Nephron progenitor cell (in vitro differentiated cells): ENCODE measurements at regions not wholly inside any gene's neighbourhood (a gene's known extent, or its start where the extent isn't known, plus 50 kb on each side); places are given as distances from the start of the nearest gene placed in this dataset.

Source experiments
- DNase-seq: peaks from one replicate; pipeline ENCODE4 v3.0.0; 2021
- H3K27ac Mint-ChIP-seq: 2 replicates; pipeline ENCODE4 v1.8.0; 2021; ENCODE audit warnings: mild to moderate bottlenecking, moderate library complexity, mixed read lengths
- H3K27me3 Mint-ChIP-seq: 2 replicates; pipeline ENCODE4 v1.8.0; 2021; ENCODE audit warnings: mild to moderate bottlenecking, low read depth, mixed read lengths; ENCODE audit not compliant: poor library complexity
- H3K36me3 Mint-ChIP-seq: 2 replicates; pipeline ENCODE4 v1.8.0; 2021; ENCODE audit warnings: low read depth, mixed read lengths
- H3K4me1 Mint-ChIP-seq: 2 replicates; pipeline ENCODE4 v1.8.0; 2021; ENCODE audit warnings: mixed read lengths
- H3K4me3 Mint-ChIP-seq: 2 replicates; pipeline ENCODE4 v1.8.0; 2021; ENCODE audit warnings: mild to moderate bottlenecking, moderate library complexity, mixed read lengths
- H3K9me3 Mint-ChIP-seq: 2 replicates; pipeline ENCODE4 v1.8.0; 2021; ENCODE audit warnings: mild to moderate bottlenecking, moderate library complexity, mixed read lengths
- CTCF ChIP-seq: fragments of 200-600 bp; sonication (generic); IDR thresholded peaks from 2 replicates; pipeline ENCODE4 v1.5.0; 2021; ENCODE audit warnings: antibody characterized with exemption

- H3K27ac Mint-ChIP-seq = no peak overlapping the region
- peaks cover 2% of the 10 kb centered on the region for H3K27me3 Mint-ChIP-seq
- no peak for TF ChIP-seq CTCF
- no peaks in the 10 kb centered on the region for H3K4me1 Mint-ChIP-seq
- H3K36me3 Mint-ChIP-seq = no peaks in the 10 kb centered on the region
- no peak overlapping the region for H3K4me3 Mint-ChIP-seq
- DNase-seq = no peak
- no peaks in the 10 kb centered on the region for H3K9me3 Mint-ChIP-seq
Observed at GRCh38 chr5:22985446-22985845, 132.3 kb upstream of the CDH12 start.

GRCh38 chr5:22970956-22971618, 117.9 kb upstream of the CDH12 start:
- Mint-ChIP-seq H3K27ac (no peak overlapping the region), H3K27me3 (no peaks in the 10 kb centered on the region), H3K4me3 (no peak overlapping the region), H3K9me3 (peaks cover 25% of the 10 kb centered on the region), H3K4me1 (peaks cover 8% of the 10 kb centered on the region), H3K36me3 (no peaks in the 10 kb centered on the region)
- no peak for DNase-seq
- no peak for TF ChIP-seq CTCF

GRCh38 chr5:22970491-22970890, 117.3 kb upstream of the CDH12 start:
- H3K4me1 Mint-ChIP-seq = peaks cover 8% of the 10 kb centered on the region
- DNase-seq = no peak
- TF ChIP-seq CTCF = no peak
- H3K27ac Mint-ChIP-seq = peak overlapping the region; percentile 18
- no peaks in the 10 kb centered on the region for H3K27me3 Mint-ChIP-seq
- no peak overlapping the region for H3K4me3 Mint-ChIP-seq
- H3K9me3 Mint-ChIP-seq = peaks cover 26% of the 10 kb centered on the region
- no peaks in the 10 kb centered on the region for H3K36me3 Mint-ChIP-seq

GRCh38 chr5:22968386-22968785, 115.2 kb upstream of the CDH12 start:
- Mint-ChIP-seq H3K27ac (no peak overlapping the region), H3K9me3 (peaks cover 26% of the 10 kb centered on the region), H3K27me3 (no peaks in the 10 kb centered on the region), H3K4me1 (peaks cover 8% of the 10 kb centered on the region), H3K36me3 (no peaks in the 10 kb centered on the region), H3K4me3 (no peak overlapping the region)
- DNase-seq = no peak
- TF ChIP-seq CTCF = no peak

GRCh38 chr5:22965960-22966359, 112.8 kb upstream of the CDH12 start:
- Mint-ChIP-seq H3K9me3 (peaks cover 26% of the 10 kb centered on the region), H3K4me3 (no peak overlapping the region)

More at GRCh38 chr5:22965960-22966359, 112.8 kb upstream of the CDH12 start:
- no peak for TF ChIP-seq CTCF
- no peak for DNase-seq
- peaks cover 8% of the 10 kb centered on the region for H3K4me1 Mint-ChIP-seq
- no peaks in the 10 kb centered on the region for H3K36me3 Mint-ChIP-seq
- no peaks in the 10 kb centered on the region for H3K27me3 Mint-ChIP-seq
- H3K27ac Mint-ChIP-seq = no peak overlapping the region
